VCaP (cell line): ENCODE measurements at regions not wholly inside any gene's neighbourhood (a gene's known extent, or its start where the extent isn't known, plus 50 kb on each side); places are given as distances from the start of the nearest gene placed in this dataset.

Experiments used
- H3K27ac ChIP-seq: fragments of 450-650 bp; 2 replicates; pipeline ENCODE4 v1.5.1; 2017
- TF ChIP-seq, protein P1 (sequence below): fragments of 450-650 bp; conservative IDR thresholded peaks from 2 replicates; pipeline ENCODE4 v1.5.1; 2017; ENCODE audit warnings: mild to moderate bottlenecking, moderate library complexity

DNA sequence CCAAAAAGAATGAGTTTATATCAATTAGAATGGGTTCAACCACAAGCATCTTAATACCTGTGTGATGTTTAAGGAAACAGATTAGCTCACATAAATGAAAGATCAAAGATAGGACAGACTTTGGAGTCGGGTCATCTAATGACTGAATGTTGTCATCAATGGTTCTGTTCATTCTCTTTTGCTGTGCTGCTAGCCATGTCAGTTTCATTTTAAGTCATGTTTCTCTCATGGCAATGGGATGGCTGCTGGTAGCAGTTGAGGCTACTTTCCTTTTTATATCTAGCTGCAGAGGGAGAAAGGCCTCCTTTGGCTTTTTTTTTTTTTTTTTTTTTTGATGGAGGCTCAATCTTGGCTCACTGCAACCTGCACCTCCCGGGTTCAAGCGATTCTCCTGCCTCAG lies 86.9 kb upstream of the SPAG17 start:
- no peak overlapping the region for H3K27ac ChIP-seq
- TF ChIP-seq, protein P1, sequence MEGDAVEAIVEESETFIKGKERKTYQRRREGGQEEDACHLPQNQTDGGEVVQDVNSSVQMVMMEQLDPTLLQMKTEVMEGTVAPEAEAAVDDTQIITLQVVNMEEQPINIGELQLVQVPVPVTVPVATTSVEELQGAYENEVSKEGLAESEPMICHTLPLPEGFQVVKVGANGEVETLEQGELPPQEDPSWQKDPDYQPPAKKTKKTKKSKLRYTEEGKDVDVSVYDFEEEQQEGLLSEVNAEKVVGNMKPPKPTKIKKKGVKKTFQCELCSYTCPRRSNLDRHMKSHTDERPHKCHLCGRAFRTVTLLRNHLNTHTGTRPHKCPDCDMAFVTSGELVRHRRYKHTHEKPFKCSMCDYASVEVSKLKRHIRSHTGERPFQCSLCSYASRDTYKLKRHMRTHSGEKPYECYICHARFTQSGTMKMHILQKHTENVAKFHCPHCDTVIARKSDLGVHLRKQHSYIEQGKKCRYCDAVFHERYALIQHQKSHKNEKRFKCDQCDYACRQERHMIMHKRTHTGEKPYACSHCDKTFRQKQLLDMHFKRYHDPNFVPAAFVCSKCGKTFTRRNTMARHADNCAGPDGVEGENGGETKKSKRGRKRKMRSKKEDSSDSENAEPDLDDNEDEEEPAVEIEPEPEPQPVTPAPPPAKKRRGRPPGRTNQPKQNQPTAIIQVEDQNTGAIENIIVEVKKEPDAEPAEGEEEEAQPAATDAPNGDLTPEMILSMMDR, result no peak

DNA sequence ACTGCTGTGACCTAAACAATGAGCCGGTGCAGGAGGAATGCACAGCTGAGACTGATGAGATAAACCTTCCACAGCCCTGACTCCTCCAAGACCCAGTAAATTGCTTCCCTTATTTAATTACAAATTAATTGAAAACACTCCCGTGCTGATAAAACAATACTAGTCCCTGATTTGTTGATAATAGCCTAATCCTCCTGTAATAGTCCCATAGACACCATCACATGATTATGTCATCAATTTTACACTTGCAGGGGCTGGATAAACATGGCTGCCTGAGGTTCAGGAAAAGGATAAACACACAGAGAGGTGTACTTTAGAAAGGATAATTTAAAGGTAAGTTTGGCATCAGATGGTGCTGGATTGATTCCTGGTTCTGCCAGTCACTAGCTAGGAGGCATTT lies 84.6 kb upstream of the SPAG17 start:
- H3K27ac ChIP-seq, result no peak overlapping the region
- TF ChIP-seq, protein P1, result no peak

DNA sequence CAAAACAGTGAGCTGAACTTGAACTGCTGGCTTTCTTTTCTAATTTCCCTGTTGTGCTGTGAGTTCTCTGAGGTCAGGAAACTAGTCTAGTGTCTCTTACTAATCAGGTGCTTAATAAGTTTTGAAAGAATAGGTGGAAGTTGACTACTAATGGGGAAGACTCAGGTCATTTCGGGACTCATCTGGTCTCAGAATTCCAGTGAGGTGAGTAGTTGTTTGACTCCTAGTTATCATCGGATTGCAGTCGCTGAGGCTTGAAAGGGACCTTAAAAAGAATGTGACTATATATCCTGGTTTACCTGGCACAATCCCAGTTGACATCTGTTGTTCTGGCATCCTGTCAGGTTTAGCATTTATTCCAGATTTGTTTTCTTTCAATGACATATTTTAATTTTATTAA lies 81.4 kb upstream of the SPAG17 start:
- H3K27ac ChIP-seq, result no peak overlapping the region
- TF ChIP-seq, protein P1, result no peak

DNA sequence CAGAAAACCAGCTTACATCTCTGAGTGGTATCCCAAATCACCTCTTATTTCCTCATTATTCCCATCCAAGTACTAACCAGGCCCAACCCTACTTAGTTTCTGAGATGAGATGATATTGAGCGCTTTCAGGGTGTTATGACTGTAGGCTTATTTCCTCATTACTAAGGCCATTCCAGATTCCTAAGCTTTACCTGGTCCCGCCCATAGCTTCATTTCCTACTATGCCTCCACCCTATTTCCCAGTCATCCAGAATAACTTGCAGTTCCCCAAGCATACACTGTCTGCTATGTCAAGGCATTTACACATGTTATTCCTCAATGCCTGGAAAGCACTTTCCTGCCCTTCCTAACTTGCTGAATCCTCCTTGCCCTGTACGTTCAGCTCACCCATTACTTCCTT lies 79.3 kb upstream of the SPAG17 start:
- TF ChIP-seq, protein P1, result no peak
- H3K27ac ChIP-seq, result no peak overlapping the region

DNA sequence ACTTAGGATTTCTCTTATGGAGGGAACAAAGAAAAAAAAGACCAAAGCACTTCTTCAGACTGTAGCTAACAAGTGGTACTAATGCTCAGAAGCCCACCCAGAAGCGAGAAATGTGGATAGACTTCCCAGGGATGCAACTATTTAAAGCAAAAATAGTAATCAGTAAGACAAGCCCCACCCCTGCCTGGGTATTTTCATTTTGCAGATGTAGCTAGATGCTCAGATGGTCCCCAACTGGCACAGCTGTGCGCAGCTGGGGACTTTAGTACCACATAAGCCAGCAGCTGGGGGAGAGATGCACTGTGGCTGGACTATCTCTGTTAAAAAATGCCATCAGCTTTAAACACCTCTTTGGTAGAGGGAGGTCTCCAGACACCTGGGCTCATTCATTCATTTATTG lies 77.8 kb upstream of the SPAG17 start:
- no peak overlapping the region for H3K27ac ChIP-seq
- TF ChIP-seq, protein P1, result no peak

DNA sequence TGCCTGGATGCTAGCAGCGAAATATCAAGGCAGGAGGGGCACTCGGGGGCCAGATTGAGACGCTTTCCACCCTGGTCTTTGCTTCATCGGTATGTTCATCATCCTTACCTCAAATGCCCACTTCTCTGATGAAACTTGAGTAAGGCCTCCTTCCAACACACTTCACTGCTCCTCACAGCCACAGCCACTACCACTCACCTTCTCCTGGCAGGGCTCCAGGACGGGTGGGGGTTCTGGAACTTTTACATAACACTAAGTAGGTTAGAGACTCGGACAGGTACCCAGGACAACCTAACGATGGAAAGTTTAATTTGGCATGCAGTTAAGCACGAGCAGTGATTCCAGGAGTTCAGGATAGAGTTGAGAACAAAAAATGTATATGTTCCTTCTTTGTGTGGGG lies 73.9 kb upstream of the SPAG17 start:
- TF ChIP-seq, protein P1, result no peak
- no peak overlapping the region for H3K27ac ChIP-seq

DNA sequence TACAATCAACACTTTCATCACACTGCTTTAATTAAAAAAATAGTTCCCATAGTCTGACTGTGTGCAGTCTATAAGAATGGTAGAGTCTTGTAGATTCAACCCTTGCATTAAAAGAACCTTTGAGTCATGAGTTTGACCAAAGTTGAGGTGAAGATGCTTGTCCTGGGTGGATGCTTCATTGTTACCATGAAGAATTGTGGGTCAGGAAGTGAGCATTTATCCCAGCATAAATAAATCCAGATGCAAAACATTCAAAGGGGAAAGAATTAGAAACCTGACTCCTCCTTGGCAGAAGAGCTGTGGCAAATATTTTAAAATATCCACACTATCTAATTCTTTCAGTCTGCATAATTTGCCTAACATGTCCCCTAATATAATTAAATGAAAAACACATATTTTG lies 72.9 kb upstream of the SPAG17 start:
- no peak overlapping the region for H3K27ac ChIP-seq
- TF ChIP-seq, protein P1, result no peak
